HG02981 (cell line): ENCODE measurements at regions not wholly inside any gene's neighbourhood (a gene's known extent, or its start where the extent isn't known, plus 50 kb on each side); places are given as distances from the start of the nearest gene placed in this dataset.

Experiments
- ATAC-seq: cut with Tn5 transposase; IDR thresholded peaks from one replicate; pipeline ENCODE4 v1.9.1; 2021; ENCODE audit warnings: mild to moderate bottlenecking, moderate library complexity; ENCODE audit not compliant: unreplicated experiment

DNA sequence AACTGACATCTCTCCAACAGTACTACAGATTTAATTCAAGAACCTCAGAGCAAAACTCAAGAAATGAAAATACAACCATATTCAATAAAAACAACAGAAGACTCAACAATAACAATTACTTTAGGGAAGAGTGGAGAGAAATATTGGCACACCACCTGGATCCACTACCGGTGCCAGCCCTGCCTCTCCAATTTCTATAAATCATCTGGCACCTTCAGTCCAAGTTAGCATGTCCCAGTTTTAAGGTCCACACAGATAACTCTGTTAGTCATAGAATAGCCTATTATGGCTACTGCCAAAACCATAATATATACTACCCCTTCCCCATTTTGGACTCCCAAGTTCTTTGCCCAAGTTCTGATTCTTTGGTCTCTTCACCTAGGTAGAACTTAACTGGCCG, 69.9 kb upstream of the PSMA6 start:
- ATAC-seq, result no peak

DNA sequence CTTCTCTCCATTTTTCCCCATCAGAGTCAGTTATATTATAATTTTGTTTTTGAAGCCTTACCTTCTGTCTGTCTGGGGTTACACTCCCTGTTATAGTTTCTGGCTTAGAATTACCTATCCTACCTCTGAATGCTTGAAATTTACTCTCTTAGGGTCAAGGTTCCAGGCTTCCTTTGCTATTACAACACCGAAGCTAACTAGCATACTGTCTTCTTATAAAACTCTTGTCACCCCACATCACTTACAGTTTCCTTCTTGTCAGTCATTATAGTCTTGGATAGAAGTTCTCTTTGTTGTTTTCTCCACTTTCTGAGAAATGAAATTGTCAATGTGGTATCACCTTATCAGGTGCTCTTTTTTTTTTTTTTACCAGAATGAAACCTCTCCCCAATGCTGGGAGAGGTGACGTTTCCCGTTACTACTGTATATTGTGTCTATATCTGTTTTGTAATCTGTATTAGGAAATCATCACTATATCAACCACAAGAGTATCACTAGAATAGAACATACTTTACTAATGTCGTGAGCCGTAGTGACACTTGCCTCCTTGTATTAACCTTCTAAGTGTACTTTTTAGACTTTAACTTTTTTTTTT, 69.2 kb upstream of the PSMA6 start:
- ATAC-seq, result no peak

DNA sequence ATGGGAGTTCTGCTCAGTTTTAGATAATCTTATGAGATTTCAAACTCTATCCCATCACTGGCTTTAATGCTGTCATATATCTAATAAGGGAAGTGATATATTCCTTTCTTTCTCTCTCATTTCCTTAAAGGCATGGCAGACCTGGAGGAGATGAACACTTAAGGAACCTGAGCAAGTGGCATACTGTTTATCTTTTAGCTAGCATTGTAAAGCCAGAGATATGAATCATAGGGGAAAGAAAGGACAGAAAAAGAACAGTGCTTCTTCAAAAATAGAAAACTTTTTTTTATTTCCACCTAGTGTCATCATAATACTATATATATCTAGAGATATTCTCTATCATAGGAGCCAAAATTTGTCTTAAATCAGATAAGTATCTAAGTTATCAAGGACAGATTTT, 68.3 kb upstream of the PSMA6 start:
- no peak for ATAC-seq

DNA sequence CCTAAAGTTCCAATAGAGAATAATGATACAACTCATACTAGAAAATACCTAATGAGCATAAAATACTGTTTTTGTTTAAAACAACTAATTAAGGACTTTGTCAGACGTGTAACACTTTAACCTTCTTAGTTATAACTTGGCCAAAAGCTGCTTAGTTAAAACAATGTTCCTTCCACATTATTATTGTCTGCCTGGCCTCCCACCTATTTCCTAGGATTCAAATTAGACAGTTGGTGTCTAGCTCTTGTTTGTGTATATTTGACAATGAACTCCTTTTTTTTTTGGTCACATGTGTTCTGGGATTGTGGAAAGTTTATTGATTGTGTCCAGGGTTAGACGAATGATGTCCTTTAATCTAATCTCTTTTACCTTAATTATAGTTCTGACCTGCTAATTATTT, 67.6 kb upstream of the PSMA6 start:
- no peak for ATAC-seq

DNA sequence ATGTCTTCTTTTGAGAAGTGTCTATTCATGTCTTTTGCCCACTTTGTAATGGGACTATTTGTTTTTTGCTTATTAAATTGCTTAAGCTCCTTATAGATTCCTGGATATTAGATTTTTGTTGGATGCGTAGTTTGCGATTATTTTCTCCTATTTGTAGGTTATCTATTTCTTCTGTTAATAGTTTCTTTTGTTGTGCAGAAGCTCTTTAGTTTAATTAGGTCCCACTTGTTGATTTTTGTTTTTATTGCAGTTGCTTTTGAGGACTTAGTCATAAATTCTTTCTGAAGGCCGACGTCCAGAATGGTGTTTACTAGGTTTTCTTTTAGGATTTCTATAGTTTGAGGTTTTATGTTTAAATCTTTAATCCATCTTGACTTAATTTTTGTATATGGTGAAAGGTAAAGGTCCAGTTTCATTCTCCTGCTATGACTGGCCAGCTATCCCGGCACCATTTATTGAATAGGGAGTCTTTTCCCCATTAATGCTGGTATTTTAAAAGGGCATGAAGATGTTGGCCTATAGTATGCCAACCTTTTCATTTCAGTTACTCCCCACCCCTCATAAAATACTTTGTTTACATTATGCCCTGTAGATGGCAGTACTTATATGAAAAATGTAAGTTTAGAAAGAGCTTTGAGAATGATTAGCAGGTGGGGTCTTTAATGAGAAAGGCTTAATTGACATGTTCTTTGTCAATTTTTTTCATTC, 62.9 kb upstream of the PSMA6 start:
- no peak for ATAC-seq

DNA sequence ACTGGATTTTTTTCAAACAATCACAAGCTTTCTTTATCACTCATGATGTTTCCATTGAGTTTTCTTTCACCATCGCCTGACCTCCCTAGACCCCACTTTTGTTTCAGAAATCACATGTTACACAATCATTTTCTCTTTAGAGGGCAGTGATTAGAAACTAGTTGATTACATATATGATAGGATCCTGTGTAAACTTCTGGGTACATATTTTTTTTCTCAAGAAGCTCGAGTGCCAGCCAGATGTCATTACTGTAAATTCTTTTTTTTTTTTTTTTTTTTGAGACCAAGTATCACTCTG, 62.4 kb upstream of the PSMA6 start:
- no peak for ATAC-seq

DNA sequence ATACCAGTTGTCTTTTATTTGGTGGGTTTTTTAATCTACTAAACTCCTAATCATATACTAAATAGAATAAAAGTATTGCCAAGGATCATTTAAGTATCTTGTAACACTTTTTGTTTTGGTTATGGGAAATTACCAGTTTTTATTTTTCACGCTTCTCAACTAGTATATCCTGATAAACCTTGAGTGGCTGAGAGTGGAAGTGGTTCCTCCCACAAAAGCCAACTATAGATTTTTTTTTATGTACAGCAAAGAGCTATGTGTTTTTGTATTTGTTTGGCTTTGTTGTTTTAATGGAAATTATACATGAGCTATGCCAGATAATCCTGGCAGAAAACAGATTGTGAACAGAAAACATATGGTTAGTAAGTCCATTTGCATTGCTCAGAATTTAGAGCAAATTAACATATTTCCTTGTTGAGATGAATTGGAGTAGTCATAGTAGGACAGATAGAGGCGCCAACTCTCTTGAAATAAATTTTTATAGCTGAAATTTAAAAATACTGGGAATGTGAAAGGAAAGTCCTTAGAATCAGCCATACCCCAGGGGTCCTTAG, 60.9 kb upstream of the PSMA6 start:
- ATAC-seq, result no peak

DNA sequence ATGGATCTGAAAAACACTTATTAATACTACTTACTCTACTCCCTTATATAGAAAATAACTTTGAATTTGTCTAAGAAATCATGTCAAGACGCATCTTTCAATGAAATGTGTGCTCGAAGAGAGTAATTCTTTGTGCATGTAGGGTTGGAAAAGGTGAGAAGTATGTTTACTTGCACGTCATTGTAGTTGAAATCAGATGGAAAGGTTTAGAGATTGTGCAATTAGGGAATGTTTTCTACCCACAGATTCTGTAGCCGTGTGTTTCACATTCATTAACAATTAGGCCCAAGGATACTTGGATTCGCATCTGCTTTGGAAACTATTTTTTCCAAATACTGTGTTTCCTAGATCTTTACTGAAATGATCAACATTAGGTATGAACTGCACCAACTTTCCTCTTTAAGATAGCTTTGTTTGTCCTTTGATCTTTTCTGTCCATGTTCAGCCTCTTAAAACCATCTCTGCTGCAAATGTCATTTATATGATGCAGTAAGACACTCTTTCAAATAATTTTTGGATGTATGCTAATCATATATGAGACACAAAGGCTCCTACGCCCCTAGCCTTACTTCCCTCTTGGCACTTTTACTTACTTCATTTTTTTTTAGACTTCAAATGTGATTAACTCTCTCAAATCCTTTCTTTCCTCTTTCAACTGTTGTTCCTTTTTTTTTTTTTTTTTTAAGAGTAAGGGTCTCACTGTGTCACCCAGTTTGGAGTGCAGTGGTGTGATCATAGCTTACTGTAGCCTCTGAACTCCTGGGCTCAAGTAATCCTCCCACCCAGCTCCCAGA, 58.0 kb upstream of the PSMA6 start:
- no peak for ATAC-seq

DNA sequence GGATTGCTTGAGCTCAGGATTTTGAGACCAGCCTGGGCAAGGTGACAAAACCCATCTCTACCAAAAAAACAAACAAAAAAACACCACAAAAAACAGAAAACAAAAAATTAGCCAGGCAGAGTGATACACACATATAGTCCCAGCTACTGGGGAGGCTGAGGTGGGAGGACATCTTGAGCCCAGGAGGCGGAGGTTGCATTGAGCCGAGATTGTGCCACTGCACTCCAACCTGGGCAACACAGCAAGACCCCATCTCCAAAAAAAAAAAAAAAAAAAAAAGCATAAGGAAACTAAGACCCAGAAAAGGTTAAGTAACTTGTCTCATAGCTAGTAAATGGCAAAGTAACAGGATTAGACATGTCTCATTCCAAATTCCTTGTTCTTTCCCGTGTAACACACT, 56.3 kb upstream of the PSMA6 start:
- no peak for ATAC-seq

DNA sequence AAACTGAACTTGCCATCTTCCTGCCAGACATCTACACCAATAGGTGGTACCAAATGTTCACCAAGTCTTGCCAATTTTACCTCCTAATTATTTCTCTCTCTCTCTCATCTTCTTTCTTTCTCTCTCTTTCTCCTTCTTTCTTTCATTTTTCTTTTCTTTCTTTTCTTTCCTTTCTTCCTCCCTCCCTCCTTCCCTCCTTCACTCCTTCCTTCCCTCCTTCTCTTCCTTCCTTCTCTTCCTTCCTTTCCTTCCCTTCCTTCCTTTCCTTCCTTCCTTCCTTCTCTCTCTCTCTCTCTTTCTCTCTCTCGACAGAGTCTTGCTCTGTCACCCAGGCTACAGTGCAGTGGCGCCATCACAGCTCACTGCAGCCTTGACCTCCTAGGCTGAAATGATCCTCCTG, 55.4 kb upstream of the PSMA6 start:
- ATAC-seq, result no peak

DNA sequence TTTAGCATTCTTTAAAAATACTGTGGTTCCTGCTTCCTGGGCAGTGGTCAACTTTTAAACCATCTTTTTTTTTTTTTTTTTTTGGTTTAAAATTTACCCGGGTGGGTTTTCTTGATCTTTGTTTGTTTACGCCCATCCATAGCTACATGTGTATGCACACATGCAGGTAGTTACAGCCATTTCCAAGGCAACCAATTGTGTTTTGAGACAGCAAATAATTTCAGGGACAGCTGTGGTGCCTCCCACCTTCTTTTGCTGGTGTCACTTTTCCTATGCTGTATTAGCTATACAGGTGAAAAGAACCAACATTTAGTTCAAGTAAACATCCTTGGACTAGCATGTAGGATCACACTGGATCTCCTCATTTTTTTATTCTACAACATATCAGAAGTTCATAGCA, 52.0 kb upstream of the PSMA6 start:
- ATAC-seq, result no peak
